ENCODE measurements at regions not wholly inside any gene's neighbourhood (a gene's known extent, or its start where the extent isn't known, plus 50 kb on each side); places are given as distances from the start of the nearest gene placed in this dataset.

DNA sequence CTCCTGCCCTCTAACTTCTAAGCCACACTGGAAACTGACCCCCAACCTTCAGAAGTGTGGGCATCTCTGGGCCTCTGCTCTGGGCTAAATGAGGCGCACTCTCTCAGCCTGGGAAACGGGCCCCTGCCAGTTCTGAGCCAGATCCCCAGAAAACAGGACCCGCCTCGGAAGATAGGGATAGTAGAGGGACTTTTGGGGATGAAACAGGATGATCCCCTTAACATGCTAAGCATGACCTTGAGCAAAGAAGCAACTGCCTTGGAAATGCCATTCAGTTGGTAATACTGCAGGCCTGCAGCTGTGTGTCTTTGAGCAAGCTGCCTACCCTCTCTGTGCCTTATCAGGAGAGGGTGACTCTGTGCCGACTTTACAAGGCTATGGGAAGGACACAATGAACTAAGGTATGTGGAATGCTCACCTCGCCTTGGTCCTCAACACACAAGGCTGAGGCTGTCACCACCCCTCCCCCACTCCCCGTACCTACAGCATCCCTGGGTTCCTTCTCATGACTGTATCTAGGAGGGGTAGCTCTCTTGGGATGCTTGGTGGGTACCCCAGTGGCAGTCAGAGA, 54.0 kb downstream of the NCOR2 start:
- TF ChIP-seq, protein P1, sequence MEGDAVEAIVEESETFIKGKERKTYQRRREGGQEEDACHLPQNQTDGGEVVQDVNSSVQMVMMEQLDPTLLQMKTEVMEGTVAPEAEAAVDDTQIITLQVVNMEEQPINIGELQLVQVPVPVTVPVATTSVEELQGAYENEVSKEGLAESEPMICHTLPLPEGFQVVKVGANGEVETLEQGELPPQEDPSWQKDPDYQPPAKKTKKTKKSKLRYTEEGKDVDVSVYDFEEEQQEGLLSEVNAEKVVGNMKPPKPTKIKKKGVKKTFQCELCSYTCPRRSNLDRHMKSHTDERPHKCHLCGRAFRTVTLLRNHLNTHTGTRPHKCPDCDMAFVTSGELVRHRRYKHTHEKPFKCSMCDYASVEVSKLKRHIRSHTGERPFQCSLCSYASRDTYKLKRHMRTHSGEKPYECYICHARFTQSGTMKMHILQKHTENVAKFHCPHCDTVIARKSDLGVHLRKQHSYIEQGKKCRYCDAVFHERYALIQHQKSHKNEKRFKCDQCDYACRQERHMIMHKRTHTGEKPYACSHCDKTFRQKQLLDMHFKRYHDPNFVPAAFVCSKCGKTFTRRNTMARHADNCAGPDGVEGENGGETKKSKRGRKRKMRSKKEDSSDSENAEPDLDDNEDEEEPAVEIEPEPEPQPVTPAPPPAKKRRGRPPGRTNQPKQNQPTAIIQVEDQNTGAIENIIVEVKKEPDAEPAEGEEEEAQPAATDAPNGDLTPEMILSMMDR (conservative IDR thresholded peaks at IDR 0.05 in 1 of 2, IDR thresholded peaks at IDR 0.05 in 1 of 2; ENCODE audit: low read depth in 1 of 2, low read length in 2 of 2): no peak
- TF ChIP-seq EZH2 (IDR thresholded peaks at IDR 0.05; ENCODE audit: low read length, missing control alignments): no peak

Data from fibroblast of lung (primary cell).